BLaER1 treated with 17β-estradiol and CSF1 and Interleukin-3, amounts not matched to agents 10 nM and 100 nM (cell line): ENCODE measurements at regions not wholly inside any gene's neighbourhood (a gene's known extent, or its start where the extent isn't known, plus 50 kb on each side); places are given as distances from the start of the nearest gene placed in this dataset.
A peak's percentile ranks its signal among the peaks of the same experiment; 100 is the strongest.

Experiments used
- H3K27ac ChIP-seq, 11 experiments: shearing (Covaris generic); formaldehyde crosslinking; 2 replicates each; pipeline ENCODE4 v1.8.1; 2022
- H3K27me3 ChIP-seq, 11 experiments: shearing (Covaris generic); formaldehyde crosslinking; 2 replicates each; pipeline ENCODE4 v1.8.1; 2022
- H3K36me3 ChIP-seq, 11 experiments: shearing (Covaris generic); formaldehyde crosslinking; 2 replicates each; pipeline ENCODE4 v1.8.1; 2022
- H3K4me1 ChIP-seq, 10 experiments: shearing (Covaris generic); formaldehyde crosslinking; 2 replicates each; pipeline ENCODE4 v1.8.1; 2022
- H3K4me2 ChIP-seq, 11 experiments: shearing (Covaris generic); formaldehyde crosslinking; 2 replicates each; pipeline ENCODE4 v1.8.1; 2022
- H3K4me3 ChIP-seq, 10 experiments: shearing (Covaris generic); formaldehyde crosslinking; 2 replicates each; pipeline ENCODE4 v1.8.1; 2022
- H3K9ac ChIP-seq, 11 experiments: shearing (Covaris generic); formaldehyde crosslinking; 2 replicates each; pipeline ENCODE4 v1.8.1; 2022
- H3K9me3 ChIP-seq, 11 experiments: shearing (Covaris generic); formaldehyde crosslinking; replicated peaks in 1 of 11; 2 replicates each; pipeline ENCODE4 v1.8.1; 2022
- H4K20me1 ChIP-seq, 11 experiments: shearing (Covaris generic); formaldehyde crosslinking; 2 replicates each; pipeline ENCODE4 v1.8.1; 2022
- Cebpa-rat ChIP-seq, 11 experiments: shearing (Covaris generic); IDR thresholded peaks; 2 replicates each; pipeline ENCODE4 v1.8.1; 2022

- no peak overlapping the region for H3K27ac ChIP-seq
- no peak for TF ChIP-seq Cebpa-rat (IDR thresholded peaks at IDR 0.05)
- H3K9ac ChIP-seq, result no peak overlapping the region
- no peaks in the 10 kb centered on the region for H3K36me3 ChIP-seq
- H3K4me3 ChIP-seq, result no peak overlapping the region
- no peaks in the 10 kb centered on the region for H4K20me1 ChIP-seq
- no peaks in the 10 kb centered on the region for H3K9me3 ChIP-seq
- H3K27me3 ChIP-seq, result no peaks in the 10 kb centered on the region
- H3K4me2 ChIP-seq, result no peak overlapping the region
- no peaks in the 10 kb centered on the region for H3K4me1 ChIP-seq
These were observed 675.6 kb upstream of the POT1 start for GRCh38 chr7:125605241-125605640.

DNA sequence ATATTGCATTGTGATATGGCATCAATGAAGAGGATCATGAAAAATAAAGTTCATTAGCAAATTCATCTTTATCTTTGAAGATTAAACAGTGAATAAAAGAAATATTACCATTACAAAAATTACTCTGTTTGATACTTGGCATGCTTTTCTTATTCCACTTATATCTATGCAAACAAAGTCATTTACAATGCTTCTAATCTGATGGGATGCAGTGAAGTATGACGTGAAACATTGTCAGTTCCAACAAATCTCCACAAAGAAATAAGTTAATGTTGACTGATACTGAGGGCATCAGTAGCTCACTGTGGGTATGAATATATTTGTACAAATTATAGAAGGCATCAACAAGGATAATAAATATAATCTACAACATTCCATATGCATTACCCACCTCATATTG lies 672.8 kb upstream of the POT1 start:
- Histone ChIP-seq H3K27me3 (no peaks in the 10 kb centered on the region), H4K20me1 (no peaks in the 10 kb centered on the region), H3K36me3 (no peaks in the 10 kb centered on the region), H3K4me2 (no peak overlapping the region), H3K9ac (no peak overlapping the region), H3K27ac (no peak overlapping the region), H3K4me3 (no peak overlapping the region), H3K4me1 (no peaks in the 10 kb centered on the region), H3K9me3 (no peaks in the 10 kb centered on the region)
- TF ChIP-seq Cebpa-rat (IDR thresholded peaks at IDR 0.05), result no peak

DNA sequence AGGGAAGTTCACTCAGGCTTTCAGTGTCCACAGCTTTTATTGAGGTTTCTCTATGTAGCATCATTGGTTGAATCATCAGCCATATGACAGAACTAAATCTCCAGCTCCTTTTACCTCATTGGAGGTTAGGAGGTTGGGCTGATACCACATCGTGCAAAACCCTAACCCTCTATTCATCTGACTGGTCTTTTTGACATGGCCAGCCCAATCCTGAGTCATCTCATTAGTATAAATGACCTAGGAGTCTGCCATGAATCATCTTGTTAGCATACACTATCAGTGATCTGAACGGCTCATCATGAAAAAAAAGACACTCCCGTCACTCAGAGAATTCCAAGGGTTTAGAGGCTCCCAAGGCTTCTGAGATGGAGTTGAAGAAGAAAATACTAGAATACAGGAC lies 669.8 kb upstream of the POT1 start:
- TF ChIP-seq Cebpa-rat (IDR thresholded peaks at IDR 0.05), result no peak
- Histone ChIP-seq H3K27ac (no peak overlapping the region), H4K20me1 (no peaks in the 10 kb centered on the region), H3K9ac (no peak overlapping the region), H3K4me2 (no peak overlapping the region), H3K9me3 (no peaks in the 10 kb centered on the region), H3K36me3 (no peaks in the 10 kb centered on the region), H3K27me3 (no peaks in the 10 kb centered on the region), H3K4me1 (no peaks in the 10 kb centered on the region), H3K4me3 (no peak overlapping the region)

DNA sequence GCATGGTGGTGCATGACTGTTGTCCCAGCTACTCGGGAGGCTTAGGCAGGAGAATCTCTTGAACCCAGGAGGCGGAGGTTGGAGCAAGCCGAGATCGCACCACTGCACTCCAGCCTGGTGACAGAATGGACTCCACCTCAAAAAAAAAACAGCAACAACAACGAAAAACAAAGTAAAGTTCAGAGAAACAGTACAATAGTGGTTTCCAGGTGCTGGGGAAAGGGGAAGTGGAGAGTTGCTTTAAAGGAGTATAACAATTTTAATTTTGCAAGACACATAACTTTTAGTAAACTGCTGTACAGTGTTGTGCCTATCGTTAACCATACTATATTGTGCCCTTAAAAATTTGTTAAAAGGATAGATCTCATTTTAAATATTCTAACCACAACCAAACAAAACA lies 662.7 kb upstream of the POT1 start:
- Histone ChIP-seq H3K27ac (no peak overlapping the region), H3K4me3 (no peak overlapping the region), H3K4me2 (no peak overlapping the region), H4K20me1 (no peaks in the 10 kb centered on the region), H3K27me3 (no peaks in the 10 kb centered on the region), H3K36me3 (no peaks in the 10 kb centered on the region), H3K4me1 (no peaks in the 10 kb centered on the region), H3K9ac (no peak overlapping the region), H3K9me3 (peaks cover 0 to 12% (median 0%) of the 10 kb centered on the region in 11 experiments; a peak in 5 of 22 replicates)
- no peak for TF ChIP-seq Cebpa-rat (IDR thresholded peaks at IDR 0.05)

- no peaks in the 10 kb centered on the region for H3K27me3 ChIP-seq
- no peak overlapping the region for H3K9ac ChIP-seq
- no peaks in the 10 kb centered on the region for H3K9me3 ChIP-seq
- no peak overlapping the region for H3K4me2 ChIP-seq
- H3K4me1 ChIP-seq, result peaks cover 0 to 13% (median 0%) of the 10 kb centered on the region in 10 experiments; a peak in 5 of 20 replicates
- no peaks in the 10 kb centered on the region for H3K36me3 ChIP-seq
- H4K20me1 ChIP-seq, result no peaks in the 10 kb centered on the region
- H3K27ac ChIP-seq, result no peak overlapping the region
- TF ChIP-seq Cebpa-rat (IDR thresholded peaks at IDR 0.05), result no peak
- H3K4me3 ChIP-seq, result no peak overlapping the region
These were observed 643.5 kb upstream of the POT1 start for GRCh38 chr7:125573126-125573525.

DNA sequence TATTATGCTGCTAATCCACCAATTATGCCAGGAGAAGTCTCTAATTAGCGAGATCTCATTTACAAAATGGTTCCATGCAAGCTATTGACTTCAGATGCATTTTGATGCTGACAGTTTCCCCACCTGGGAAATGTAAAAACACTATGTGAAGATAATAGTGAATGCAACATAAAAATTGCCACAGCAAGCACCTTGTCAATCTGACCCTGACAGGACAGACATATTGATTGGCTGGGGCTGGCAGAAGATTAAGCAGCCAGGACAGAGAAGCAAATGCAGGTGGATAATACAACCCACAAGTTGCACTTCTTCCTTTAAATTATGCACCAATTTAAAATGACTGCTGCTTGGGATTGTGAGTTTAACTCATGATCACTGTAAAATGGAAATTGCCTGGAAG lies 642.8 kb upstream of the POT1 start:
- H4K20me1 ChIP-seq, result no peaks in the 10 kb centered on the region

DNA sequence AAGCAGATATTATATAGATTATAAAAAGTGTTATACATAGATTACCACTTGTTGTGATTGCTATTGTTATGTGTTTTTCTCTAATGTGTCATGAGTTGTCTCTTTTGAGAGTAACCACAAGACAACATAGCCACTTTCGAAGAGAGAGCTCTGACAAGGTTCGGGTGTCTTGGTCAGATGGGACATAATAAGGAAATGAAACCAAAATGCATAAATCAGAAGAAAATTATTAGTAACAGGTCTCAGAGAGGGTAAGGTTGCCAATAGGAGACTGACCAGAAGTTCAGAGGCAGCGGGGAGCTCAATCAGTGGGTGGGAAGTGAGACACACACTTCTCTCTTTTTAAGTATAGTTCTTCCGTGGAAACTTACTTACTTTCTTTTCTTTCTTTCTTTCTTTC lies 639.2 kb upstream of the POT1 start:
- Histone ChIP-seq H3K27me3 (no peaks in the 10 kb centered on the region), H4K20me1 (no peaks in the 10 kb centered on the region), H3K4me1 (peaks cover 0 to 13% (median 0%) of the 10 kb centered on the region in 10 experiments; a peak in 5 of 20 replicates), H3K9me3 (no peaks in the 10 kb centered on the region), H3K9ac (no peak overlapping the region), H3K4me2 (peak overlapping the region in 3 of 11 experiments; percentile 12 to 35 (median 20); a peak in 3 of 22 replicates), H3K4me3 (no peak overlapping the region), H3K27ac (no peak overlapping the region; a peak in 1 of 22 replicates), H3K36me3 (no peaks in the 10 kb centered on the region)
- no peak for TF ChIP-seq Cebpa-rat (IDR thresholded peaks at IDR 0.05)

More for the DNA sequence above, 642.8 kb upstream of the POT1 start:
- peaks cover 0 to 13% (median 0%) of the 10 kb centered on the region in 10 experiments; a peak in 5 of 20 replicates for H3K4me1 ChIP-seq
- H3K9me3 ChIP-seq, result no peaks in the 10 kb centered on the region
- H3K27ac ChIP-seq, result no peak overlapping the region
- no peak overlapping the region for H3K9ac ChIP-seq
- H3K4me3 ChIP-seq, result no peak overlapping the region
- H3K4me2 ChIP-seq, result no peak overlapping the region
- no peaks in the 10 kb centered on the region for H3K27me3 ChIP-seq
- no peak for TF ChIP-seq Cebpa-rat (IDR thresholded peaks at IDR 0.05)
- no peaks in the 10 kb centered on the region for H3K36me3 ChIP-seq

DNA sequence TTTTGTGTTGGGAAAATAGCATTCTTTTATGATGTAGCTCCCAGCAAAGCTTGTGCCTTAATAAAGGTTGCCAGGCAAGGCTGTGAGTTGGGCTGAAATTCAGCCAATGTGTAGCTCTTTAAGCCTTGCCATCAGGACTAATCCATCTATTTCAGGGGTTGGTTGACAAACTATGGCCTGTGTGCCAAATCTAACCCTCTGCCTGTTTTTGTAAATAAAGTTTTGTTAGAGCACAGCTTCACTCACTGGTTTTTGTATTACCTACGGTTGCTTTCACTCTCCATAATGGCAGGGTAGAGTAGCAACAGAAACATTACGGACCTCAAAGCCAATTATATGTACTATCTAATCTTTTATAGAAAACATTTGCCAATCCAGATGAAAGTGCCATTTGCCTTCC lies 638.1 kb upstream of the POT1 start:
- H4K20me1 ChIP-seq, result no peaks in the 10 kb centered on the region
- no peaks in the 10 kb centered on the region for H3K36me3 ChIP-seq
- 0 out of 22 replicates have a peak, but pooled peaks cover 0 to 4% (median 0%) of the 10 kb centered on the region in 11 experiments for H3K9me3 ChIP-seq
- H3K9ac ChIP-seq, result no peak overlapping the region
- no peak overlapping the region for H3K4me2 ChIP-seq
- peaks cover 0 to 20% (median 0%) of the 10 kb centered on the region in 10 experiments; a peak in 6 of 20 replicates for H3K4me1 ChIP-seq
- no peaks in the 10 kb centered on the region for H3K27me3 ChIP-seq
- H3K4me3 ChIP-seq, result no peak overlapping the region
- no peak for TF ChIP-seq Cebpa-rat (IDR thresholded peaks at IDR 0.05)
- H3K27ac ChIP-seq, result no peak overlapping the region

GRCh38 chr7:125563964-125564529 lies 634.4 kb upstream of the POT1 start:
- H3K36me3 ChIP-seq, result no peaks in the 10 kb centered on the region
- H3K27me3 ChIP-seq, result no peaks in the 10 kb centered on the region
- no peak for TF ChIP-seq Cebpa-rat (IDR thresholded peaks at IDR 0.05)
- H3K4me3 ChIP-seq, result no peak overlapping the region
- no peak overlapping the region for H3K4me2 ChIP-seq
- no peak overlapping the region for H3K27ac ChIP-seq
- H3K9me3 ChIP-seq, result peaks cover 0 to 4% (median 0%) of the 10 kb centered on the region in 11 experiments; a peak in 1 of 22 replicates
- no peak overlapping the region for H3K9ac ChIP-seq
- H4K20me1 ChIP-seq, result no peaks in the 10 kb centered on the region
- peaks cover 0 to 44% (median 15%) of the 10 kb centered on the region in 10 experiments; a peak in 11 of 20 replicates for H3K4me1 ChIP-seq

- H3K4me3 ChIP-seq, result no peak overlapping the region
- peaks cover 0 to 39% (median 15%) of the 10 kb centered on the region in 10 experiments; a peak in 11 of 20 replicates for H3K4me1 ChIP-seq
- H3K9ac ChIP-seq, result no peak overlapping the region
- no peak for TF ChIP-seq Cebpa-rat (IDR thresholded peaks at IDR 0.05)
- H3K36me3 ChIP-seq, result no peaks in the 10 kb centered on the region
- H3K27me3 ChIP-seq, result no peaks in the 10 kb centered on the region
- peaks cover 0 to 4% (median 0%) of the 10 kb centered on the region in 11 experiments; a peak in 1 of 22 replicates for H3K9me3 ChIP-seq
- H4K20me1 ChIP-seq, result no peaks in the 10 kb centered on the region
- H3K4me2 ChIP-seq, result no peak overlapping the region
- no peak overlapping the region for H3K27ac ChIP-seq
These were observed 633.9 kb upstream of the POT1 start for GRCh38 chr7:125563557-125563956.
